ENCODE measurements at regions not wholly inside any gene's neighbourhood (a gene's known extent, or its start where the extent isn't known, plus 50 kb on each side); places are given as distances from the start of the nearest gene placed in this dataset.
"Not testable (repeated sequence)": the region's sequence is repeated elsewhere in the genome, so short reads cannot be mapped to it uniquely, and the experiment has no call there.

- TF ChIP-seq CTCF (conservative IDR thresholded peaks at IDR 0.05; ENCODE audit: low read depth, low read length); EZH2 (IDR thresholded peaks at IDR 0.05; ENCODE audit: borderline replicate concordance, low read depth, low read length, poor library complexity, severe bottlenecking): not testable (repeated sequence)
Measured at GRCh38 chr9:129545876-129546275, 75.0 kb downstream of the C9orf50 start.
